ENCODE measurements at regions not wholly inside any gene's neighbourhood (a gene's known extent, or its start where the extent isn't known, plus 50 kb on each side); places are given as distances from the start of the nearest gene placed in this dataset.

DNA sequence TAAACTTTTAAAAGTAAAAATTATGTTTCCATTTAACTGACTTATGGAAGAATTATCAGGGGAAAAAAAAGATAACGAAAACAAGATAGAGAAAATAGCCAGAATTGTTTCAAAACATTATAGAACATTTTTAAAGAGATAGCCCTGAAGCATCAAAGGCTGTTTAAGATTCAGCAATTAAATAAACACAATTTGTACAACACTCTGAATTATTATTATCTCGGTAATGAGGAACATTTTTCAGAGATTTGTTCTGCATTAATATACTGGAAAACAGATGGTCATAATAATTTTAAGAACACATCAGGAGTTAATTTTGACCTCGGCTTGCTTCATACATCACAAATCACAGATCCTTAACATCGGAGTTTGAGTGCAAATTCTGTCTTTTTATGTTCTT, 643.8 kb downstream of the SORCS1 start:
- CTCF ChIA-PET (ENCODE audit: unreplicated experiment): no interaction called here
- Histone ChIP-seq H3K79me2 (ENCODE audit: insufficient read depth, low read depth, low read length) (no peaks in the 10 kb centered on the region), H3K4me1 (ENCODE audit: insufficient read depth, low read length, poor library complexity, severe bottlenecking) (no peaks in the 10 kb centered on the region), H3K9me2 (ENCODE audit: insufficient read depth, low read length) (no peaks in the 10 kb centered on the region), H2AFZ (ENCODE audit: low read length) (no peak overlapping the region), H3K9me3 (ENCODE audit: low read length) (no peaks in the 10 kb centered on the region), H3K4me3 (ENCODE audit: low read depth, low read length, poor library complexity, severe bottlenecking) (no peak overlapping the region), H3K36me3 (ENCODE audit: insufficient read depth, low read length) (no peaks in the 10 kb centered on the region), H3K27ac (ENCODE audit: low read depth, low read length, poor library complexity, severe bottlenecking) (no peak overlapping the region), H4K20me1 (ENCODE audit: insufficient read depth, low read length) (no peaks in the 10 kb centered on the region), H3K4me2 (ENCODE audit: low read length) (no peak overlapping the region)
- TF ChIP-seq EZH2phosphoT487 (IDR thresholded peaks at IDR 0.05; ENCODE audit: borderline replicate concordance, low read depth, low read length): no peak
- TF ChIP-seq, protein P1, sequence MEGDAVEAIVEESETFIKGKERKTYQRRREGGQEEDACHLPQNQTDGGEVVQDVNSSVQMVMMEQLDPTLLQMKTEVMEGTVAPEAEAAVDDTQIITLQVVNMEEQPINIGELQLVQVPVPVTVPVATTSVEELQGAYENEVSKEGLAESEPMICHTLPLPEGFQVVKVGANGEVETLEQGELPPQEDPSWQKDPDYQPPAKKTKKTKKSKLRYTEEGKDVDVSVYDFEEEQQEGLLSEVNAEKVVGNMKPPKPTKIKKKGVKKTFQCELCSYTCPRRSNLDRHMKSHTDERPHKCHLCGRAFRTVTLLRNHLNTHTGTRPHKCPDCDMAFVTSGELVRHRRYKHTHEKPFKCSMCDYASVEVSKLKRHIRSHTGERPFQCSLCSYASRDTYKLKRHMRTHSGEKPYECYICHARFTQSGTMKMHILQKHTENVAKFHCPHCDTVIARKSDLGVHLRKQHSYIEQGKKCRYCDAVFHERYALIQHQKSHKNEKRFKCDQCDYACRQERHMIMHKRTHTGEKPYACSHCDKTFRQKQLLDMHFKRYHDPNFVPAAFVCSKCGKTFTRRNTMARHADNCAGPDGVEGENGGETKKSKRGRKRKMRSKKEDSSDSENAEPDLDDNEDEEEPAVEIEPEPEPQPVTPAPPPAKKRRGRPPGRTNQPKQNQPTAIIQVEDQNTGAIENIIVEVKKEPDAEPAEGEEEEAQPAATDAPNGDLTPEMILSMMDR (conservative IDR thresholded peaks at IDR 0.05; ENCODE audit: low read length): no peak
- BruUV-seq (replicated peaks): no TSS peak
- intact Hi-C loops (cut with micrococcal nuclease; ENCODE audit: unreplicated experiment): no loop called here
- POLR2A ChIA-PET: no interaction called here
- DNase-seq (ENCODE audit: low spot score): no peak

DNA sequence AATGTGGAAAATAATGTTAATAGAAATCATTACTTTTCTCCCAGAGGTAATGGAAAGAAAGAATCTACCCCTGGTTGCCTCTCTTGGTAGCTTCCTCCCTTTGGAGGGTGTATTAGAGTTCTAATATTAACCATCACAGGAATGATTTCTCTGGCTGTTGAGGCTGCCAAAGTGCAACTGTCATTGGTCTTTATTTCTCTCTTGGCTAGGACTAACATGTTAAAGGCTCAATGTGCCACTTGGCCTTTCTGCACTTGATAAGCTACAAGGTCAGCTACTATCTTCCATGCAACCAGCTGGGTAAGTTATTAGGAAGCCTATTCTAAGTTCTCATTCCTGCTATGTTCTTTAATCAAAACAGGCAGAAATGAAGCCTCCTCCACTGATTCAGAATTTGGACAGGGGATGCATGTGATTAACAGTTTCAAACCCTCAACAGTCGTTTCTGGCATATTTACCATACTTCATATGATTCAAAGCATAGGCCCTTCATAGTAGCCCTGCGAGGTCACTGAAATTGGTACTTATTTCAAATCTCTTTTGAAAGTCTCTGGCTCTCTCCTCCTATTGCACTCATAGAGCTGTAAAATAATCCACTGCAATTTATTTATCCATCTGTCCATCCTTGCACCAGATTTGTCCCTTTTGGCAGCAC, 645.0 kb downstream of the SORCS1 start:
- intact Hi-C loops (cut with micrococcal nuclease; ENCODE audit: unreplicated experiment): no loop called here
- ChIA-PET POLR2A (interaction anchor here (0.9 kb wide), 1 partner anchor 14 kb away, joined by 3 read pairs; no protein-coding TSS in a partner anchor), CTCF (ENCODE audit: unreplicated experiment) (no interaction called here)
- no peaks in the 10 kb centered on the region for H3K79me2 ChIP-seq (ENCODE audit: insufficient read depth, low read depth, low read length)
- BruUV-seq (replicated peaks): no TSS peak
- no peaks in the 10 kb centered on the region for H3K4me1 ChIP-seq (ENCODE audit: insufficient read depth, low read length, poor library complexity, severe bottlenecking)
- no peak overlapping the region for H2AFZ ChIP-seq (ENCODE audit: low read length)
- H3K27ac ChIP-seq (ENCODE audit: low read depth, low read length, poor library complexity, severe bottlenecking): no peak overlapping the region
- no peak overlapping the region for H3K4me3 ChIP-seq (ENCODE audit: low read depth, low read length, poor library complexity, severe bottlenecking)
- no peaks in the 10 kb centered on the region for H3K36me3 ChIP-seq (ENCODE audit: insufficient read depth, low read length)
- TF ChIP-seq, protein P1 (conservative IDR thresholded peaks at IDR 0.05; ENCODE audit: low read length): no peak
- no peak for TF ChIP-seq EZH2phosphoT487 (IDR thresholded peaks at IDR 0.05; ENCODE audit: borderline replicate concordance, low read depth, low read length)
- no peaks in the 10 kb centered on the region for H4K20me1 ChIP-seq (ENCODE audit: insufficient read depth, low read length)
- no peaks in the 10 kb centered on the region for H3K9me3 ChIP-seq (ENCODE audit: low read length)
- H3K9me2 ChIP-seq (ENCODE audit: insufficient read depth, low read length): no peaks in the 10 kb centered on the region
- no peak overlapping the region for H3K4me2 ChIP-seq (ENCODE audit: low read length)
- no peak for DNase-seq (ENCODE audit: low spot score)

DNA sequence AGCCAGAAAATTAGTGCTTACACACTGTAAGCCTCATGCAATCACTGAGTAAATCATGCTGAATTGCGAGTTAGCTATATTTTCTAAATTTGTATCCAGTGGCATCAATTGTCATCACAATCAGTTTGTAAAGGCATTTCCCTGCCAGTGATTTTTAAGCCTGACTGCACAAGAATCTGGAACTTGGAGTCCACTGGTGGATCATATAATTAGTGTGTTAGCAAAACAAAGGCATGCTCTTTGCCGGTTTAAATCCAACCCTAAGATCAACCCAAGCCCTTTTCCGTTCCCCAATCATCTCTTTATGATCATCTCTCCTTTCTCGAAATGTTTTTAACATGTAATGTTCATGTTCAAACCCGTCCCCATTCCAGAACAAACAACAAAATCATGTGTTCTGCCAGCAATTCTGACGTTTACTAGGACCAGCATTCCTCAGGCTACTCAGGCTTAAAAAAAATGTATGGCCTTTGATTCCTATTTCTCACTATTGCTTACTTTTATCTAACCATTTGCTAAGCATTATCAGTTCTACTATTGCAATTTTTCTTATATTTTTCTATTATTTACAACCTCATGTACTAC, 649.2 kb downstream of the SORCS1 start:
- no peak overlapping the region for H3K27ac ChIP-seq (ENCODE audit: low read depth, low read length, poor library complexity, severe bottlenecking)
- no peak for TF ChIP-seq EZH2phosphoT487 (IDR thresholded peaks at IDR 0.05; ENCODE audit: borderline replicate concordance, low read depth, low read length)
- TF ChIP-seq, protein P1 (conservative IDR thresholded peaks at IDR 0.05; ENCODE audit: low read length): no peak
- H3K9me2 ChIP-seq (ENCODE audit: insufficient read depth, low read length): no peaks in the 10 kb centered on the region
- no peaks in the 10 kb centered on the region for H3K9me3 ChIP-seq (ENCODE audit: low read length)
- H3K79me2 ChIP-seq (ENCODE audit: insufficient read depth, low read depth, low read length): no peaks in the 10 kb centered on the region
- no peaks in the 10 kb centered on the region for H3K36me3 ChIP-seq (ENCODE audit: insufficient read depth, low read length)
- H3K4me2 ChIP-seq (ENCODE audit: low read length): no peak overlapping the region
- no TSS peak for BruUV-seq (replicated peaks)
- no peak overlapping the region for H2AFZ ChIP-seq (ENCODE audit: low read length)
- no peaks in the 10 kb centered on the region for H3K4me1 ChIP-seq (ENCODE audit: insufficient read depth, low read length, poor library complexity, severe bottlenecking)
- no peaks in the 10 kb centered on the region for H4K20me1 ChIP-seq (ENCODE audit: insufficient read depth, low read length)
- intact Hi-C loops (cut with micrococcal nuclease; ENCODE audit: unreplicated experiment): no loop called here
- ChIA-PET CTCF (ENCODE audit: unreplicated experiment) (no interaction called here), POLR2A (no interaction called here)
- no peak for DNase-seq (ENCODE audit: low spot score)
- no peak overlapping the region for H3K4me3 ChIP-seq (ENCODE audit: low read depth, low read length, poor library complexity, severe bottlenecking)
